ENCODE measurements at regions not wholly inside any gene's neighbourhood (a gene's known extent, or its start where the extent isn't known, plus 50 kb on each side); places are given as distances from the start of the nearest gene placed in this dataset.

DNA sequence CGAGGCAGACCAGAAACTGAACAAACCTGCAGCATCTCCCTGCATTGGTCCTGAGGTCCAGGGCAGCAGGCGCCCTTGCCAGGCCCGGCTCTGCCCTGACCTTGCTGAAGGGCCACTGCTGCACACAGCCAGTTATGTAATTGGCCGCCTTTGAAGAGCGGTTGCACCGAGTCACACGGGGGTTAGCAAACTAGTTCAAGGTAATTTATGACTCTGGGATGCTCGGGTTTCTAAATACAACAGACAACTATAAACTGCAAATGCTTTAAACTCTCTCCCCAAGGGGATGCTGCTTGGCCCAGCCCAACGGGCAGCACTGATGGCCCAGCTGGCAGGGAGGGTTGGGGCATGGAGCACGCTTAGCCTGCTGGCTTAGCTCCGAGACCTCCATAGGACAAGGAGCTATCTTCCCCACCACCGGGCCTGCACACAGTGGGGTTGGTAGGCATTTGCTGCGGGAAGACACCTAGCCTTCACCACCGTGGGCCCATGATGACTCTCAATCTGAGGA lies 60.3 kb upstream of the IQSEC1 start:
- peak; percentile 53 for DNase-seq (ENCODE audit: low spot score)
- intact Hi-C loops (cut with DNase I), result no loop called here

- no peak for DNase-seq (ENCODE audit: low spot score)
- intact Hi-C loops (cut with DNase I), result no loop called here
Measured at GRCh38 chr3:13132731-13133410, 59.6 kb upstream of the IQSEC1 start.

- intact Hi-C loops (cut with DNase I), result no loop called here
- DNase-seq (ENCODE audit: low spot score), result peak; percentile 39
Measured at GRCh38 chr3:13132281-13132680, 59.1 kb upstream of the IQSEC1 start.

GRCh38 chr3:13130464-13131193 lies 57.4 kb upstream of the IQSEC1 start:
- DNase-seq (ENCODE audit: low spot score), result peak; percentile 51

DNA sequence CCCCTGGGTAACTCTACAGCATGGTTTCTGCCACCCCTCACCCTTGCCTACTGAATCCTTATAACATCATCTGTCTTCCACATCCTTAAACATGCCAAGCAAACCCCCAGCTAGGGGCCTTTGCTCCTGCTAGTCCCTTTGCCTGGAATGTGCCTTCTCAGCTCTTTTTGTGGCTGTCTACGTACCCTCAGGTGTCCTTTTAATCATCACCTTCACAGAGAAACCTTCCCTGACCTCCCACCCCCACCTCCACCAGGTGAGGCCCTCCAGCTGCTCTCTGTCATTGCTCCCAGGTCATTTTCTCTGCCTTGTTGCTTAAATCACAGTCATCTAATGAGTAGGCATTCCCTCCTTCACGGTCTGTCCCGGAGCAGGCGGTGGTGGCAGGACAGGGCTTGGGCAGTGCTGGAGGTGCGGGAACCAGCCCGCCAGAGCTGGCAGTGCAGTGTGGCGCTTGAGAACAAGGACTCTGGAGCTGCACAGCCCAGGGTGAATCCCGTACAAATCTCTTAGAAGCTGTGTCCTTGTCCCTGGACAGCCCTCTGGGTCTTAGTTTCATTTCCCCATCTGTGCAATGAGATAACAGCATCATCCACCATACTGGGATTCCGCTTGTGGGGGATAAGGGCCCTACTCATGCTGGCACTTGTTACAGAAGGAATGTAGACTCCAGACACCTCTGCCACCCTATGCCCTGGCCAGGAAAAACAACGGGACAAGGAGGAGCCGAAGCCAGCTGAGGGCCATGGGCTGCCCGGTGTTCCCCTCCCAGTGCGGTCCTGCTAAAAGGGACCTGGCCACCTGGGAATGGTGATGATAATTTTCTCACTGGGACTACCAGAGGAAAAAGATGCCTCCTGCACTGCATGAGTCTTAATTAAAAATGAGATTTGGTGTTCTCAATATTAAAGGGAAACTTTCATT lies 52.1 kb upstream of the IQSEC1 start:
- DNase-seq (ENCODE audit: low spot score), result no peak
- intact Hi-C loops (cut with DNase I), result no loop called here

More at GRCh38 chr3:13130464-13131193, 57.4 kb upstream of the IQSEC1 start:
- intact Hi-C loops (cut with DNase I), result no loop called here

GRCh38 chr3:13124631-13125030 lies 51.4 kb upstream of the IQSEC1 start:
- DNase-seq (ENCODE audit: low spot score), result no peak
- intact Hi-C loops (cut with DNase I), result no loop called here

GRCh38 chr3:13123765-13124164 lies 50.5 kb upstream of the IQSEC1 start:
- DNase-seq (ENCODE audit: low spot score), result no peak
- intact Hi-C loops (cut with DNase I), result no loop called here

- intact Hi-C loops (cut with DNase I), result no loop called here
- no peak for DNase-seq (ENCODE audit: low spot score)
Measured at GRCh38 chr3:13123013-13123654, 49.9 kb upstream of the IQSEC1 start.
